Neural cell (in vitro differentiated cells): ENCODE measurements at regions not wholly inside any gene's neighbourhood (a gene's known extent, or its start where the extent isn't known, plus 50 kb on each side); places are given as distances from the start of the nearest gene placed in this dataset.

Source experiments
- H2AFZ ChIP-seq: fragments of 200-600, 300-800 bp; sonication (generic), shearing (Covaris generic); 2 replicates; pipeline ENCODE4 v1.6.0; 2014; ENCODE audit warnings: low read depth, mild to moderate bottlenecking, antibody characterized with exemption, low read length, moderate library complexity
- H3F3A ChIP-seq: fragments of 200-600 bp; shearing (Covaris generic); 2 replicates; pipeline ENCODE4 v1.6.1; 2016; ENCODE audit warnings: mild to moderate bottlenecking, moderate library complexity, mixed read lengths, antibody characterized with exemption, low read length; ENCODE audit not compliant: insufficient read depth, poor library complexity, severe bottlenecking
- H3K27ac ChIP-seq: fragments of 200-600, 300-800 bp; sonication (generic), shearing (Covaris generic); 2 replicates; pipeline ENCODE4 v1.5.1; 2014; ENCODE audit warnings: mild to moderate bottlenecking, low read length, moderate library complexity
- H3K27me3 ChIP-seq: fragments of 300-800, 200-600 bp; sonication (generic), shearing (Covaris generic); 2 replicates; pipeline ENCODE4 v1.6.0; 2014; ENCODE audit warnings: mild to moderate bottlenecking, low read depth, low read length, moderate library complexity; ENCODE audit not compliant: insufficient read depth
- H3K36me3 ChIP-seq: fragments of 300-800, 200-600 bp; sonication (generic), shearing (Covaris generic); 2 replicates; pipeline ENCODE4 v1.5.1; 2014; ENCODE audit warnings: mild to moderate bottlenecking, antibody characterized with exemption, low read length, moderate library complexity; ENCODE audit not compliant: insufficient read depth
- H3K4me2 ChIP-seq: fragments of 300-800, 200-600 bp; sonication (generic), shearing (Covaris generic); 2 replicates; pipeline ENCODE4 v1.6.0; 2014; ENCODE audit warnings: mild to moderate bottlenecking, low read length
- H3K4me3 ChIP-seq: fragments of 300-800, 200-600 bp; sonication (generic), shearing (Covaris generic); 2 replicates; pipeline ENCODE4 v1.5.1; 2014; ENCODE audit warnings: mild to moderate bottlenecking, low read length, moderate library complexity
- H3K79me2 ChIP-seq: fragments of 200-600 bp; shearing (Covaris generic); replicated peaks from 2 replicates; pipeline ENCODE4 v1.6.0; 2014; ENCODE audit warnings: mild to moderate bottlenecking, low read length, moderate library complexity; ENCODE audit not compliant: insufficient read depth
- H3K9ac ChIP-seq: fragments of 300-800, 200-600 bp; sonication (generic), shearing (Covaris generic); 2 replicates; pipeline ENCODE4 v1.6.1; 2016; ENCODE audit warnings: mild to moderate bottlenecking, low read length, mixed read lengths
- H3K9me2 ChIP-seq: fragments of 200-600 bp; shearing (Covaris generic); 2 replicates; pipeline ENCODE4 v1.6.1; 2016; ENCODE audit warnings: mild to moderate bottlenecking, low read length, mixed read lengths; ENCODE audit not compliant: insufficient read depth
- H3K9me3 ChIP-seq: fragments of 200-600, 300-800 bp; sonication (generic), shearing (Covaris generic); 2 replicates; pipeline ENCODE4 v1.6.1; 2016; ENCODE audit warnings: mild to moderate bottlenecking, mixed run types, low read length, moderate library complexity, mixed read lengths
- H4K20me1 ChIP-seq: fragments of 200-600 bp; shearing (Covaris generic); 2 replicates; pipeline ENCODE4 v1.6.1; 2016; ENCODE audit warnings: mild to moderate bottlenecking, mixed run types; ENCODE audit not compliant: insufficient read depth
- CTCF ChIP-seq: fragments of 450-650 bp; IDR thresholded peaks from 2 replicates; pipeline ENCODE4 v1.5.1; 2014; ENCODE audit warnings: antibody characterized with exemption, mild to moderate bottlenecking, moderate library complexity; ENCODE audit not compliant: poor library complexity, severe bottlenecking
- EP300 ChIP-seq: fragments of 450-650 bp; conservative IDR thresholded peaks from 2 replicates; pipeline ENCODE4 v1.6.1; 2014; ENCODE audit warnings: antibody characterized with exemption, mild to moderate bottlenecking, moderate library complexity; ENCODE audit not compliant: poor library complexity, severe bottlenecking
- EZH2 ChIP-seq: fragments of 200-600, 300-800 bp; shearing (Covaris generic), sonication (generic); IDR thresholded peaks from 2 replicates; pipeline ENCODE4 v1.6.1; 2014; ENCODE audit warnings: antibody characterized with exemption, low read length, borderline replicate concordance, mild to moderate bottlenecking; ENCODE audit not compliant: insufficient read depth, poor library complexity, severe bottlenecking
- MXI1 ChIP-seq: fragments of 450-650 bp; conservative IDR thresholded peaks from 2 replicates; pipeline ENCODE4 v1.6.1; 2014; ENCODE audit warnings: antibody characterized with exemption, mild to moderate bottlenecking; ENCODE audit not compliant: poor library complexity, severe bottlenecking
- POLR2AphosphoS5 ChIP-seq: IDR thresholded peaks from 2 replicates; pipeline ENCODE4 v1.6.1; 2012
- RAD21 ChIP-seq: fragments of 450-650 bp; conservative IDR thresholded peaks from 2 replicates; pipeline ENCODE4 v1.6.1; 2014; ENCODE audit warnings: antibody characterized with exemption, mild to moderate bottlenecking, moderate library complexity
- REST ChIP-seq: IDR thresholded peaks from 2 replicates; pipeline ENCODE4 v1.6.1; 2012; ENCODE audit warnings: borderline replicate concordance
- SMC3 ChIP-seq: fragments of 450-650 bp; conservative IDR thresholded peaks from 2 replicates; pipeline ENCODE4 v1.6.1; 2014; ENCODE audit warnings: antibody characterized with exemption, mild to moderate bottlenecking, moderate library complexity; ENCODE audit not compliant: poor library complexity
- TAF1 ChIP-seq: IDR thresholded peaks from 2 replicates; pipeline ENCODE4 v1.6.1; 2012; ENCODE audit warnings: low read depth

- Histone ChIP-seq H3K9ac (no peak overlapping the region), H4K20me1 (no peaks in the 10 kb centered on the region), H3K9me3 (no peaks in the 10 kb centered on the region), H3K4me2 (no peak overlapping the region), H3K27ac (no peak overlapping the region), H3K79me2 (no peaks in the 10 kb centered on the region), H3K9me2 (no peaks in the 10 kb centered on the region), H3F3A (no peaks in the 10 kb centered on the region), H3K4me3 (no peak overlapping the region), H2AFZ (no peak overlapping the region), H3K36me3 (no peaks in the 10 kb centered on the region), H3K27me3 (no peaks in the 10 kb centered on the region)
- no peak for TF ChIP-seq POLR2AphosphoS5
- TF ChIP-seq CTCF, result no peak
- TF ChIP-seq MXI1, result no peak
- TF ChIP-seq EZH2, result no peak
- TF ChIP-seq REST, result no peak
- no peak for TF ChIP-seq TAF1
- TF ChIP-seq SMC3, result no peak
- no peak for TF ChIP-seq EP300
- no peak for TF ChIP-seq RAD21
These were observed 119.4 kb upstream of the NBEA start for GRCh38 chr13:34822650-34823049.

GRCh38 chr13:34826432-34826831, 115.6 kb upstream of the NBEA start:
- Histone ChIP-seq H3K9ac (no peak overlapping the region), H3K27ac (no peak overlapping the region), H3K27me3 (no peaks in the 10 kb centered on the region), H3K4me3 (no peak overlapping the region), H3K9me3 (no peaks in the 10 kb centered on the region), H2AFZ (no peak overlapping the region), H3F3A (no peaks in the 10 kb centered on the region), H3K4me2 (no peak overlapping the region), H4K20me1 (no peaks in the 10 kb centered on the region), H3K36me3 (no peaks in the 10 kb centered on the region), H3K79me2 (no peaks in the 10 kb centered on the region), H3K9me2 (no peaks in the 10 kb centered on the region)
- no peak for TF ChIP-seq REST
- TF ChIP-seq EP300, result no peak
- TF ChIP-seq RAD21, result no peak
- TF ChIP-seq CTCF, result no peak
- TF ChIP-seq MXI1, result no peak
- TF ChIP-seq SMC3, result no peak
- TF ChIP-seq POLR2AphosphoS5, result no peak
- no peak for TF ChIP-seq TAF1
- TF ChIP-seq EZH2, result no peak
